Urinary bladder (tissue), 3 donors: ENCODE measurements at regions not wholly inside any gene's neighbourhood (a gene's known extent, or its start where the extent isn't known, plus 50 kb on each side); places are given as distances from the start of the nearest gene placed in this dataset.

Experiments used
- DNase-seq: peaks from one replicate; pipeline ENCODE4 v3.0.0-alpha.2; 2015; ENCODE audit errors: extremely low spot score
- H3K27ac ChIP-seq: one replicate; pipeline ENCODE4 v1.5.1; 2013; ENCODE audit warnings: low read depth, mild to moderate bottlenecking, moderate library complexity
- H3K36me3 ChIP-seq: one replicate; pipeline ENCODE4 v1.6.1; 2013; ENCODE audit warnings: mild to moderate bottlenecking, moderate library complexity; ENCODE audit not compliant: insufficient read depth
- H3K4me1 ChIP-seq: one replicate; pipeline ENCODE4 v1.6.1; 2013; ENCODE audit warnings: mild to moderate bottlenecking, moderate library complexity; ENCODE audit not compliant: insufficient read depth
- H3K4me3 ChIP-seq: one replicate; pipeline ENCODE4 v1.5.1; 2013; ENCODE audit warnings: low read depth, low read length
- WGBS: extraction: QIAGEN DNeasy Blood & Tissue Kit; methylation state at CpG from one replicate; pipeline ENCODE4 v1.1.7; 2013; 5-methylcytosine and 5-hydroxymethylcytosine counted together
- donor health status: healthy with polysubstance abuse.
- donor health status: healthy.

DNA sequence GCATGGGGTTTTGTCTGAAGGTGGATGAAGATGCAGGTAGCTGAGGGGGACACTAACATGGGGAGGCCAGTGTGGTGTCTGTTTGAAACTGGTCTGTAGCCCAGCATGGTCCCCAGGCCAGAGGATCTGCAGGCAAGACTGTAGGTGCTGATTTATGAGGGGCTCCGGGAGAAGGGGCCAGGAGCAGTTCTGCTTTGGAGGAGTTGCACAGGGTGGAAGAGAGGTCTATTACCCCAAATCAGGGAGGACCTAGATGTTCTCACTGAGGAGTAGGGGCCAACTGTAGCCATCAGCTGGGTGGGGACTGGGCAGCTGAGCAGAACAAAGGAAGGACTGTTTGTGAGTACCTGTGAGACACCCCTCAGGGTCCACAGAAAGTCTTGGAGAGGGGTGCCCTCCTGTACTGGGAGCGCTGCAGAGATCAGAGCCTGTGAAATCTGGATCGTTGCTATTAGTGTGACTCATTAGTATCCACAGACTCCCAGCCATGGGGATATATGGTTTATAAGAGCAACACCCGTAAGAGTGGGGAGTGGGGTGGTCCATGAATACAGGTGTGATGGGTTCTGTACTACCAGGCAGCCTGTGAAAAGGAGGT is 64.3 kb upstream of the IRF2BP2 start:
- Histone ChIP-seq H3K36me3 (no peaks in the 10 kb centered on the region), H3K4me1 (no peaks in the 10 kb centered on the region), H3K27ac (no peak overlapping the region), H3K4me3 (no peak overlapping the region)
- no peak for DNase-seq
- 88% methylated on average over 4 of the region's 4 CpGs for WGBS

DNA sequence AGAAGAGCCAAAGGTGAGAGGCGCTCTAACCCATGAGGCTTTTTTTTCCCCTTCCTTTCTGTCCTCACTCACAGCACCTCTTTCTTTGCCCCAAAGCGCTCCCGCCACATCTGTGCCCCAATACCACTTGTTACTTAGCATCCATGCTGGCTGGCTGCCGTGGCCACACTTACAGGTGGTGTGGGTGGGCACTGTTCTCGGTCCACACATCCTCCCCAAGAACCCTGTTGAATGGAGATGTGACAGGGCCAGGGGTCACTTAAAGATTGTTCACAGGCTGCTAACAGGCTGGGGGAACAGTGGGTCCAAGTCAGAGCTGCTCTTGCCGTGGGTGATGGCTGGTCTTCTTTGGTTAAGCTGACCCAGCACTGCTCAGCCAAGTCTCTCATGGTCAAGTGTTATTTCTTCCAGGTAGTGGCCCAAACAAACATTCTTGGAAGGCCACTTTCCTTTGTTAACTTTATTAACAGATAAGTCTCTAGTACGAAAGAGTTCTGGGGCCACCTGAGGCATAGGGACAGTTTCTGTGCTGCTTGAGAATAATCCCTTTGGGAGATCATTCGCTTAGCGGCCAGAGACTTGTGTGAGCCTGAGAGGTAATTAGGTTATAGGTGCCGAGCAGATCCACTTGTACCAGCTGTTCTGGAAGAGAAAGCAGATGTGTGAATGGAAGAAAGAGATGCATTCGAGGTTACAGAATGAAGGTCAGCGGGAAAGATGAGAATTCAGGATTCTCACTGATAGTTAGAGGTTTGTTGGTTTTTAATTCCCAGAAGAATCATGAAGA is 62.6 kb upstream of the IRF2BP2 start:
- no peak overlapping the region for H3K27ac ChIP-seq
- WGBS: 90% methylated on average over 12 of the region's 12 CpGs
- DNase-seq: no peak
- H3K4me3 ChIP-seq: no peak overlapping the region
- H3K4me1 ChIP-seq: no peaks in the 10 kb centered on the region
- no peaks in the 10 kb centered on the region for H3K36me3 ChIP-seq

DNA sequence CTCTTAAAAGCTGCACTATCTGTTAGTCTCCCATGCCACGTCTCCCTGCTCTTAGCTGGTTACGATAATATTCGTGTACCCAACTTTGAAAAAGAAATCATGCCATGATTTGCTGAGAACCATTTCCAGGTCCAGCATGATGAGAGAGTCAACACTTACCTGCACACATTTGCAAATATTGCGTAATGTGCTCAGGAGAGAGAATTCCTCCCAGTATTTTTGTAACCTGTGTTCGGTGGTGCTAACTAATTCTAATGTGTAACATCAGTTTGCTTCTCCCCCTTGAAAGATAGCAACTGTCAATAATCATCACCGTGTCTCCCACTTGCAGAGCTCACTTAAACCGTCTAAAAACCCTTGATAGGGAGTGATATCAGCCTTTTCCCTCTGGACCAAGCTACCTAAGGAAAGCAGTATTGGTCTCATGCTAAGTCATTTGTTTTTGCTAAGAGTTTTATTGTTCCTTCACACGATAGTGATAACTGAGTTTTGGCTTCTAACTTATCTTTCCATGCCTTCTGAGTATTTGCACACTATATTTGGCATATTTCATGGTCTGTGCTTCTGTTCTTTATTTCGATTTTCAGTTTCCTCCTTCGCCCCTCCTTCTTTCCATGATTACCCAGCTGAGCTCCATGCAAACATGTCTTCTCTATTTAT is 61.1 kb upstream of the IRF2BP2 start:
- no peak for DNase-seq
- H3K27ac ChIP-seq: no peak overlapping the region
- no peak overlapping the region for H3K4me3 ChIP-seq
- no peaks in the 10 kb centered on the region for H3K4me1 ChIP-seq
- 67% methylated on average over 10 of the region's 10 CpGs for WGBS
- no peaks in the 10 kb centered on the region for H3K36me3 ChIP-seq

GRCh38 chr1:234669499-234669898 is 59.5 kb upstream of the IRF2BP2 start:
- Histone ChIP-seq H3K4me1 (no peaks in the 10 kb centered on the region), H3K27ac (no peak overlapping the region), H3K36me3 (no peaks in the 10 kb centered on the region), H3K4me3 (no peak overlapping the region)
- 93% methylated on average over 1 of the region's 1 CpG for WGBS
- DNase-seq: no peak

DNA sequence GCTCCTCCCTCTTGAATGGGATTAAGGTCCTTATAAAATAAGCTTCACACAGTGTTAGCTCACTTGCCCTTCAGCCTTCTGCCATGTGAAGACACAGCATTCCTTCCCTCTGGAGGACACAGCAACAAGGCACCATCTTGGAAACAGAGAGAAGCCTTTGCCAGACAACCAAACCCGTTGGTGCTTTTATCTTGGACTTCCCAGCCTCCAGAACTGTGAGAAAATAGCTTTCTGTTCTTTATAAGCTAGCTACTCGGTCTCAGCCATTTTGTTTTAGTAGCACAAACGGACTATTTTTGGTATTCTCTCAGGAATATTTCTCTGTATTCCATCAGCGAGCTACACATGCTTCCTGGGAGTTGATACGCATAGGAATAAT is 58.6 kb upstream of the IRF2BP2 start:
- Histone ChIP-seq H3K27ac (no peak overlapping the region), H3K4me3 (no peak overlapping the region)

GRCh38 chr1:234667600-234668576 is 57.9 kb upstream of the IRF2BP2 start:
- no peaks in the 10 kb centered on the region for H3K36me3 ChIP-seq
- no peak overlapping the region for H3K4me3 ChIP-seq
- DNase-seq: no peak
- H3K27ac ChIP-seq: no peak overlapping the region
- no peaks in the 10 kb centered on the region for H3K4me1 ChIP-seq
- WGBS: 92% methylated on average over 2 of the region's 2 CpGs

More for the DNA sequence above, 58.6 kb upstream of the IRF2BP2 start:
- Histone ChIP-seq H3K36me3 (no peaks in the 10 kb centered on the region), H3K4me1 (no peaks in the 10 kb centered on the region)
- DNase-seq: no peak
- 90% methylated on average over 5 of the region's 5 CpGs for WGBS

DNA sequence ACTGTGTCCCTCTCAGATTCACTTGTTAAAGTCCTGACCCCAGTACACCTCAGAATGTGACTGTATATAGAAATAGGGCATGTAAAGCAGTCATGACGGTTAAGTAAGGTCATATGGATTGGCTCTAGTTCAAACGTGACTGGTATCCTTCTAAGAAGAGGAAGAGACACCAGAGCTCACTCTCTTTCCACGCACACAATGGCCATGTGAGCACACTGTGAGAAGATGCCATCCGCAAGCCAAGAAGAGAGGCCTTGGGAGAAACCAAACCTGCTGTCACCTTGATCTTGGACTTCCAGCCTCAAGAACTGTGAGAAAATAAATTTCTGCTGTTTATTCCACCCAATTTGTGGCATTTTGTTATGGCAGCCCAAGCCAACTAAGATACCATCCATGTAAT is 56.8 kb upstream of the IRF2BP2 start:
- DNase-seq: no peak
- Histone ChIP-seq H3K36me3 (no peaks in the 10 kb centered on the region), H3K27ac (no peak overlapping the region), H3K4me3 (no peak overlapping the region), H3K4me1 (no peaks in the 10 kb centered on the region)
- 71% methylated on average over 4 of the region's 4 CpGs for WGBS

- WGBS: 89% methylated on average over 6 of the region's 6 CpGs
- no peaks in the 10 kb centered on the region for H3K36me3 ChIP-seq
- H3K4me3 ChIP-seq: no peak overlapping the region
- no peak for DNase-seq
- no peak overlapping the region for H3K27ac ChIP-seq
- no peaks in the 10 kb centered on the region for H3K4me1 ChIP-seq
These were observed 56.1 kb upstream of the IRF2BP2 start for GRCh38 chr1:234665975-234666605.

- Histone ChIP-seq H3K27ac (no peak overlapping the region), H3K4me3 (no peak overlapping the region), H3K36me3 (no peaks in the 10 kb centered on the region), H3K4me1 (no peaks in the 10 kb centered on the region)
- 82% methylated on average over 8 of the region's 8 CpGs for WGBS
- no peak for DNase-seq
These were observed 52.2 kb upstream of the IRF2BP2 start for GRCh38 chr1:234662148-234662547.

GRCh38 chr1:234661317-234661928 is 51.4 kb upstream of the IRF2BP2 start:
- no peaks in the 10 kb centered on the region for H3K36me3 ChIP-seq
- no peak overlapping the region for H3K27ac ChIP-seq
- 93% methylated on average over 11 of the region's 11 CpGs for WGBS
- H3K4me1 ChIP-seq: no peaks in the 10 kb centered on the region
- no peak for DNase-seq
- no peak overlapping the region for H3K4me3 ChIP-seq

GRCh38 chr1:234660536-234661316 is 50.7 kb upstream of the IRF2BP2 start:
- no peak overlapping the region for H3K4me3 ChIP-seq
- WGBS: 96% methylated on average over 18 of the region's 18 CpGs
- no peaks in the 10 kb centered on the region for H3K4me1 ChIP-seq
- no peak for DNase-seq
- H3K27ac ChIP-seq: no peak overlapping the region
- no peaks in the 10 kb centered on the region for H3K36me3 ChIP-seq
